DMS114 treated with DMSO at 0.1 percent for 48 hours (cell line): ENCODE measurements at regions not wholly inside any gene's neighbourhood (a gene's known extent, or its start where the extent isn't known, plus 50 kb on each side); places are given as distances from the start of the nearest gene placed in this dataset.
"Not testable (repeated sequence)": the region's sequence is repeated elsewhere in the genome, so short reads cannot be mapped to it uniquely, and the experiment has no call there.

Source experiments
- DNase-seq: peaks from one replicate; lab custom pipeline; 2025; ENCODE audit not compliant: unreplicated experiment; lab: John Stamatoyannopoulos, UW

- no peak for DNase-seq
Observed at GRCh38 chr5:96528826-96529474, 95.9 kb upstream of the PCSK1 start.

GRCh38 chr5:96529559-96529958 is 96.5 kb upstream of the PCSK1 start:
- no peak for DNase-seq

DNA sequence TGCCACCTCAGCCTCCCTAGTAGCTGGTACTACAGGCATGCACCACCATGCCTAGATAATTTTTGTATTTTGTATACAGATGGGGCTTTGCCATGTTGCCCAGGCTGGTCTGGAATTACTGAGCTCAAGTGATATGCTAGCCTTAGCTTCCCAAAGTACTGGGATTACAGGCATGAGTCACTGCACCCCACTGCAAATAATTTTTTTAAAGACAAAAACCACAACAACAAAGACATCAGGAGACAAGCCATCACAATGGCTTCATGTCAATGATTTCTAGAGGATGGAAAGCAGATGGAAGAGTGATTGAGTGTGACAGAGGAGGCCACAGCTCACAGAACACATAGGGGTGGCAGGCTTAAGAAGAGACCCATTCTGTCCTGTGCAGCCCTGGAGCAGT is 97.9 kb upstream of the PCSK1 start:
- DNase-seq, result no peak

DNA sequence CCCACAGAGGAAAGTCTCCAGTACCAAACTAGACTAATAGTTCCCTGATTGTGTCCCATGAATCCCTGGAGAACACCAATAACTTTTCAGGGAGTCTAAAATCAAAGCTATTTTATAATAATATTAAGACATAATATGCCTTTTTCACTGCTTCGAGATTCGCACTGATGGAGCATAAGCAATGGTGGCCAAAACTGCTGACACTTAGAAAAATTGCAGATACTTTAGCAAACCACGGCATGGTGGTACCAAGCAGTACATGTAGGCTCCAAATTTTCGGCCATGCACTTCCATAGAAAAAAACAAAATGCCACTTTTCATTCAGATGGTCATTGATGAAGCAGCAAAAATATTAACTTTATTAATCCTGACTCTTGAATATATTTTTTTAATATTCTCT is 100.3 kb upstream of the PCSK1 start:
- DNase-seq, result no peak

DNA sequence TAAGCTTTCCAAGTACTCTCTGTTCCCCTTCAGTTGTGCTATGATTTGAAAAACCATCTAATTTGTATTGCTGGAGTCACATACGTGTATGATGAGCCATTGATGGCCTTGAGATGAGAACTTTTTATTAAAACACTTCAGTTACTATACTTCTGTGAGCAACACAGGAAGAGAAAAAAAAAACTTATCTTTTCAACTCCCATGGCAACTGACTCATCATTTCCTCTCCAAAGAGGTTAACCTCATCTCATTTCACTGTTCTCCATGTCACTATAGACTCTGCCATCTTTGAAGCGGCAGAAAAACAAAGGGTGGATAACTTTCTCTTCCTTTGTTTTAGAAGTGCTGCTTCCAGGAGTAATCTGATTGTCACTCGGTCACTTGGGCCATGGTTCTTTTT is 104.3 kb upstream of the PCSK1 start:
- no peak for DNase-seq

DNA sequence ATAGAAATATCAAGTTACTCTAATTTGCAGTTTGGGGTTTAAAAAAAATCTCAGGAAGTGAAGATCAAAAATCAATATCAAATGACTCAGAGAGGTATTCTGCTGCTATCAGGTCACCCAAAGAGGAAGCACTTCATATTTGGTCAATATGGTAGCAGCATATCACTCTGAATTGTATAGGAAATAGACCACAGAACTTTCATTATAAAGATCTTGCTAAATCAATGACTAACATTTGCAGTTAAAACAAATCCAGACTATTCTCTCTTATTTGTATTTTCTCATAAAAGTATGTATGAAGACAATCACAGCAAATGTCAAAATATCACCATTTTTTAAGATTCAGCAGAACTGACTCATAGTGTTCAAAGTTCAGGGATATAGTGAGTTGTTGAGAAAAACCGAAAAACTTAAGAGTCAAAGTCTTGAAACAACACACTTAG is 105.8 kb upstream of the PCSK1 start:
- no peak for DNase-seq

GRCh38 chr5:96546120-96546519 is 113.1 kb upstream of the PCSK1 start:
- DNase-seq, result no peak

- DNase-seq, result no peak
Observed at GRCh38 chr5:96547486-96547885, 114.4 kb upstream of the PCSK1 start.

- DNase-seq, result no peak
Observed at GRCh38 chr5:96548905-96549304, 113.3 kb upstream of the CAST start.

DNA sequence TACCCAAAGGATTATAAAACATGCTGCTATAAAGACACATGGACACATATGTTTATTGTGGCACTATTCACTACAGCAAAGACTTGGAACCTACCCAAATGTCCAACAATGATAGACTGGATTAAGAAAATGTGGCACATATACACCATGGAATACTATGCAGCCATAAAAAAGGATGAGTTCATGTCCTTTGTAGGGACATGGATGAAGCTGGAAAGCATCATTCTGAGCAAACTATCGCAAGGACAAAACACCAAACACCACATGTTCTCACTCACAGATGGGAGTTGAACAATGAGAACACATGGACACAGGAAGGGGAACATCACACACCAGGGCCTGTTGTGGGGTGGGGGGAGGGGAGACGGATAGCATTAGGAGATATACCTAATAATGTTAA is 101.3 kb upstream of the CAST start:
- DNase-seq, result not testable (repeated sequence)

DNA sequence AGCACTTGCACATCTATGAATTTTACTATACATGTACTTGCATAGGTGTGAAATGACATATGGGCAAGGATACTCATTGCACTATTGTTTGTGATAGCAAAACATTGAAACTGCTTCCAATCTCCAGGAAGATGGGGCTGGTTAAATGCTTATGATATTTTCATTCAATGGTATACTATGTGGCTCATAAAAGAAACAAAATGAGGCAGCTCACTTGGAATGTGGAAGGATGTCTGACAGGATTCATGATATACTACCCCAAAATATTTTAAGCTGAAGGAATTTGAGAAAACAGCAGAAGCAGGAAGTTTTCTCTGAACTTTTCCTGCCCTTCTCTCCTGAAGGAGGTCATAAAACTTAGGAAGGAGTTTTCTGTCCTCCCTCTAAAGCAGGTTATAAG is 99.6 kb upstream of the CAST start:
- DNase-seq, result no peak

DNA sequence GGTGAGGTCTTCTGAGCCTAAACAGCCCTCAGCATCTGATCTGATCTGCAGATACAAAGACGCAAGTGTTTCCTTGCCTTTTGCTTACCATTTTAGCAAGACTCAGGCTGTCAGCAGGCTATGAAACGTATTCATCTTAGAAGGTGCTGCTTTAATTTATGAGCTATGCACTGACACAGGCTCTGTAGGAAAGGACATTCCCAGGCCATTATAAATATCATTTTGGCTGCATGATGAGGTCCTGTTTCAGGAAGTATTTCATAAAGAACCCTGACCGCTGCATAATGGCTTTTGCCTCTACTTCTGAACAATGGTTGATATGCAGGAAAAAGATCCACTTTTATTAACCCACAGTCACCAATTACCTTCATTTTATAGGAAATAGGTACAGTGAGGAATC is 98.4 kb upstream of the CAST start:
- DNase-seq, result no peak

GRCh38 chr5:96565582-96566265 is 96.5 kb upstream of the CAST start:
- DNase-seq, result no peak

- DNase-seq, result no peak
Observed at GRCh38 chr5:96566833-96567587, 95.2 kb upstream of the CAST start.

- DNase-seq, result no peak
Observed at GRCh38 chr5:96569332-96569731, 92.8 kb upstream of the CAST start.

- no peak for DNase-seq
Observed at GRCh38 chr5:96569770-96570169, 92.4 kb upstream of the CAST start.

DNA sequence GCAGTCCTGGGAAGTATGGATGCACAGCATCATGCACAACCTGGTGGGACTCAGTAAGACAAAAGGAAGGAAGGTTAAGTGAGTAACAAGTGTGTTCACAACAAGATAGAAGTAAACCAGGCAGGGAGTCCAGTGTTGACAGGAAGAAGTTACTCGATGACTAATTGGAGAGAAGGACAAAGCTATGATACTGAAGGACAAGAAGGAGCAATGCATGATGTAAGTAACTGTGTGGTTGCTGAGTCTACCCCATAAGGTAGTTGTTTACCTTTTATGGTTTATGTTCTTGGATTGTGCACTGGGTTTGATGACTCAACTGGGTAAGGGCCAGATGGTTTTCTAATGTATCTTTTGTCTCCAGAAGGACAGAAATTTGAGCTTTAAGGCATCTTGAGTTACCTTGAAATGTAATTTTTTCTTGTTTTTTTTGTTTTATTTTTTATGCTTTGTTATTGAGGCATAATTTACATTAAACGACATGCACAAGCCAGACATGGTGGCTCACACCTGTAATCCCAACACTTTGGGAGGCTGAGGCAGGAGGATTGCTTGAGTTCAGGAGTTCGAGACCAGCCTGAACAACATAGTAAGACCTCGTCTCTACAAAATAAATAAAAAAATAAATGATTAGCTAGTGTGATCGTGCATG is 89.2 kb upstream of the CAST start:
- no peak for DNase-seq

DNA sequence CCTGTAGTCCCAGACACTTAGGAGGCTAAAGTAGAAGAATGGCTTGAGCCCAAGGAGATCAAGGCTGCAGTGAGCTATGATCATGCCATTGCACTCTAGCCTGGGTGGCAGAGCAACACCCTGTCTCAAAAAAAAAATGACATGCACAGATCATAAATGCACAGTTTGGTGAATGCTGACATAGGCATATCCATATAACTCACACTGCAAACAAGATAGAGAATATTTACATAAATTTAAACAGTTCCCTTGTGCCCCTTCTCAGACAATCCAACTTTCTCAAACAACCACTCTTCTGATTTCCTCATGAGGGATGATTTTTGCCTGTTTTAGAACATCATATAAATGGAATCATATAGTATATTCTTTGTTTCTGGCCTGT is 88.7 kb upstream of the CAST start:
- no peak for DNase-seq

GRCh38 chr5:96576876-96577275 is 85.3 kb upstream of the CAST start:
- no peak for DNase-seq

- no peak for DNase-seq
Observed at GRCh38 chr5:96577909-96578308, 84.3 kb upstream of the CAST start.

GRCh38 chr5:96579711-96580110 is 82.5 kb upstream of the CAST start:
- no peak for DNase-seq

- DNase-seq, result no peak
Observed at GRCh38 chr5:96582343-96582742, 79.8 kb upstream of the CAST start.
